GM08714 (cell line): ENCODE measurements at regions not wholly inside any gene's neighbourhood (a gene's known extent, or its start where the extent isn't known, plus 50 kb on each side); places are given as distances from the start of the nearest gene placed in this dataset.
"Not testable (repeated sequence)": the region's sequence is repeated elsewhere in the genome, so short reads cannot be mapped to it uniquely, and the experiment has no call there.

Experiments
- H3K4me3 ChIP-seq: fragments of 200-500 bp; sonication (Bioruptor generic); 2 replicates; pipeline ENCODE4 v1.5.1; 2014; ENCODE audit warnings: mild to moderate bottlenecking, low read length, inconsistent platforms
- ZNF274 ChIP-seq: IDR thresholded peaks from 2 replicates; pipeline ENCODE4 v1.6.1; 2012; ENCODE audit warnings: mild to moderate bottlenecking, low read depth, low read length

GRCh38 chrX:40835526-40835925 is 100.2 kb upstream of the MED14 start:
- TF ChIP-seq ZNF274 = no peak
- no peak overlapping the region for H3K4me3 ChIP-seq

DNA sequence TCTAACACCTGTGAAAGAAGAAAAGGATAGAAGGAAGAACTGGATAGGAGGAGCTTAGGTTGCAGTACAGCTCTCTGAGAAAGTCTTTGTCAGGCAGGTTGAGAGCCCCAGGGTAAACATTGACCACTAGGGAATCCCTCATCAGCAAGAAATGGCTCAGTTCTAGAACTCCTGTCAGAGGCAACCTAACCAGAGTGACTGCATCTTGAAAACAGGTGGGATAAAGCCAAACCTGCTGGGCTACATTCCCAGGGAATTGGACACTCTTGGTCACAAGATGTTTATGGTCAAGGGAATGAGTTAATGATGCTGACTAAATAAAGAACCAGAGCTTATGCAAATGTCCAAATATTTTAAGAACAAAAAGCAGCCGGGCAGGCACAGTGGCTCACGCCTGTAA is 108.3 kb upstream of the MED14 start:
- TF ChIP-seq ZNF274 = no peak

GRCh38 chrX:40844471-40844870 is 109.1 kb upstream of the MED14 start:
- no peak overlapping the region for H3K4me3 ChIP-seq

More for the DNA sequence above, 108.3 kb upstream of the MED14 start:
- H3K4me3 ChIP-seq = no peak overlapping the region

DNA sequence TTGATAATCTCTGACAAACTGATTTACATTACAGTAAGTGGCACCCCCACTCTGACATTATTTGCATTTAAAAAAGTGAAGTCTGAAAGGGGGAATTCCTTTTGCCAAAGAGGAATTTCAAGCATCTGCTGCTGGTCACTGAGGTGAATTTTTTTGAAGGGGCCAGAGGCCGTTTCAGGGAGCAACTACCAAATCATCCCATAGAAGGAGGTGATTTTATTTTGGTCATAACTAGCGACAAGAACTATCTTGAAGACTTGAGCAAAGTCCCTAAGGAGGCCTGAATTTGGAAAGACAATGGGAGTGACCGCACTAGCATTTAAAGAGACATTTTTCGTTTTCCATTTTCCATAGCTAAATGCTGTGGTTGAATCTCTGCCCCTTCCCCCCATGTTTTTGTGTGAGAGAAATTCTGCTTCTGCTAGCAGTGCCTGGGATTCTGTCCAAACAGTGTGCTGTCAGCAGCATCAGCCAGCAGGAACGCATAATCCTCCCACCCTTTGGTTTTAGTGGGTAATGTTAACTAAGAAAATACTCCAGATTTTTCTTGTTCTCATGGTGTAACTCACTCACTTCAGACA is 110.1 kb upstream of the MED14 start:
- no peak for TF ChIP-seq ZNF274
- no peak overlapping the region for H3K4me3 ChIP-seq

More at GRCh38 chrX:40844471-40844870, 109.1 kb upstream of the MED14 start:
- no peak for TF ChIP-seq ZNF274

- H3K4me3 ChIP-seq = no peak overlapping the region
- no peak for TF ChIP-seq ZNF274
Observed at GRCh38 chrX:40849906-40850823, 114.8 kb upstream of the MED14 start.

- H3K4me3 ChIP-seq = no peak overlapping the region
Observed at GRCh38 chrX:40852586-40852985, 117.2 kb upstream of the MED14 start.

DNA sequence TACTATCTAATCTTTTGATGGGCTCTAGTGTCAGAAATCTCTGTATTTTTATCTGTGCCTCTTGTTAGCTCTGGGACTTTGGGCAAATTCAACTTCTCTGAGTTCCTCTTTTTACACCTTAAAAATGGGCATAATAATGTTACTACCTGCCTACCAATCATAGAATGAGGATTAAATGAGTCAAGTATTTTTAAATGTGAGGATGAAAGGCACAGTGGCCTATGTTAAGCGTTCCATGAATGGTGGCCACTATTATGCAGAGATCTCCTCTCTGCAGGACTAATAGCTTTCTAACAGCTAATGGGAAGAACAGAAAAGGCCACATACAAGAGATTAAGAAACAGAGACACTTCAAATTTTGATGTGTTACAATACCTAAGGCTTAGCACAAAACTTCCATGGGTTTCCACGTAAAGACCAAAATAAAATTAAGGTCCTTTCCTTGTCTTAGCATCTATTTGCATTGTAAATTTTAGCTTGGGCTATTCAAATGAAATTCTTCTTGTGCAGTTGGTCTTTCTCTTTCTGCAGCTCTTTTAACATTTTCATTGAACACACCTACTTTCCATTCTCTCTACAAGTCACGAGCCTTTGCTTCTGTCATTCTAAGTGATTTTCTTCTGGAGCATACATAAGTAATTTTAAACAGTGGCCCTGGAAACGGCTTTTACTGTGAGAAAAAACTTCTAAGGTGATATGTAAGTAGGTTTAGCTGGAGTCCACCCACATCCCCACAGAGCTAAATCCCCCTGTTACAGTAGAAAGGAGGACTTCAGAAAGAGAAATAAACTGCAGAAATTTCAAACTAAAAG is 117.9 kb upstream of the MED14 start:
- no peak overlapping the region for H3K4me3 ChIP-seq
- no peak for TF ChIP-seq ZNF274

More at GRCh38 chrX:40852586-40852985, 117.2 kb upstream of the MED14 start:
- no peak for TF ChIP-seq ZNF274

DNA sequence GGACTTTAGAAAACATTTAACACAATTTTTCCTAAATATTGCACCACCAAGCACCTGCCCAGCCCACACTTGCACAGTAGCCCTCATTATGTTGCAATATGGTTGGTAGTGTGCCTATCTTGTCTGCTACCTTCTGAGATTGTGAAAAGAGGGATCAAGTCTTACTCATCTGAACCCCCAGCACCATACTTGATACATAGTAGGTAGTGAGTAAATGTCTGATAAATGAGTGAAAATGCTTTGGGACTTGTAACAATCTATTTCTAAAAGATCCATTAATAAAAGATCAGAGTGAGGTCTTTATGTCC is 118.4 kb upstream of the MED14 start:
- no peak for TF ChIP-seq ZNF274
- H3K4me3 ChIP-seq = no peak overlapping the region

DNA sequence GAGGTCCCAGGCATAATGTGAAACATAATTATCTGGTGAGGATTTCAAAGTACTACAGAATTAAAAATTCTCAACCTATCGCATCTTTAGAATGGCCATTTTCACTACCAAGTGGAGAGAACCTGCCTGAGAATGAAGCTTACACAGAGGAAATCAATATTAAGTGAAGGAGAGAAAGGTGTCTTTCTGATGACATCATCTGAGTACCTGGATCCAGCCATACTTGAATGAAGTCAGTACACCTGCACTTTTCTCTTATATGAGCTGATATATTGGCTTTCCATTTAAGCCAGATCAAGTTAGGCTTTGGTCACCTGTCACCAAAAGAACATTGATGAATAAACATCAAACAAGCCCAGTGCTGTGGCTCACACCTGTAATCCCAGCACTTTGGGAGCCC is 118.9 kb upstream of the MED14 start:
- no peak for TF ChIP-seq ZNF274
- H3K4me3 ChIP-seq = no peak overlapping the region

GRCh38 chrX:40855411-40855810 is 120.1 kb upstream of the MED14 start:
- no peak overlapping the region for H3K4me3 ChIP-seq
- no peak for TF ChIP-seq ZNF274

DNA sequence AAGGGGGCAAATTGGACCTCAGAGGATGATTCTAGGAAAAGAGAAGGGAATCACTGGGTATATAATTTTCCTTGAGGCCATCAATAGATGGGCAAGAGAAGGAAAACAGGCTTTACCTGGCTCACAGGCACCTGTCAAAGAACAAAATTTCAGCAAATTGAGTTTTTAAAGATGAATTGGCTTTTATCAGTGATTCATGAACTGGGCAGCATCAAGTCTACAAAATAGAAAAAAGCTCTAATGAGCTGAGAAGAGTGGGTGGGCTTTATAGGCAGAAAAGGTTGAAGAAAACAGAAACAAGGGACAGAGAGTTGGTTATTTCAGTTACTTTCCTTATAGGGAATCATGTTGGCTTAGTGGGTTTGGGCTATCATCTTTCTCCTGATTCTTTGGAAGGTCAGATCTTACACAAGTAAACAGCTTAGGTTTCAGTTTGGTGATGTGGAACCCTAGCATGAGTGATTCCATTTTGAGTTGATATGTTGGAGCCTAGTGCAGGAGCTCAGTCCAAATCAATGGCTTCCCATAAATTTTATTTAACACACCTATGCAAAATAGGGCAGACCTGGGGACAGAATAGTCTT is 120.7 kb upstream of the MED14 start:
- no peak for TF ChIP-seq ZNF274
- H3K4me3 ChIP-seq = no peak overlapping the region

- H3K4me3 ChIP-seq = not testable (repeated sequence)
Observed at GRCh38 chrX:40861952-40862554, 126.7 kb upstream of the MED14 start.

DNA sequence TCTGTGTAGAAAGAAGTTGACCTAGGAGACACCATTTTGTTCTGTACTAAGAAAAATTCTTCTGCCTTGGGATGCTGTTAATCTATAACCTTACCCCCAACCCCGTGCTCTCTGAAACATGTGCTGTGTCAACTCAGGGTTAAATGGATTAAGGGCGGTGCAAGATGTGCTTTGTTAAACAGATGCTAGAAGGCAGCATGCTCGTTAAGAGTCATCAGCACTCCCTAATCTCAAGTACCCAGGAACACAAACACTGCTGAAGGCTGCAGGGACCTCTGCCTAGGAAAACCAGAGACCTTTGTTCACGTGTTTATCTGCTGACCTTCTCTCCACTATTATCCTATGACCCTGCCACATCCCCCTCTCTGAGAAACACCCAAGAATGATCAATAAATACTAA is 127.9 kb upstream of the MED14 start:
- not testable (repeated sequence) for H3K4me3 ChIP-seq

DNA sequence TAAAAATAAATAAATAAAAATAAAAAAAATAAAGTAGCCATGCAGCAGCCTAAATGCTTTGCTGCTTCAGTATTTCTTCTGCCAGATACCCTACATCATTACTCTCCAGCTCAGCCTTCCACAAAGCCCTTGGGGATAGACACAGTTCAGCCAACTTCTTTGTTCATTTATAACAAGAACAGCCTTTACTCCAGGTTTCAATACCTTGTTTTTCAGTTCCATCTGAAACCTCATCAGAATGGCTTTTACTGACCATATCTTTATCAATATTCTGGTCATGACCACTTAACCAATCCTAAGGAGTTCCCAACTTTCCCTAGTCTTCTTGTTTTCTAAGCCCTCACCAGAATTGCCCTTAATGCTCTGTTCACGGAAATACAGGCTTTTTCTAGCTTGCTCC is 128.3 kb upstream of the MED14 start:
- TF ChIP-seq ZNF274 = no peak

More for the DNA sequence above, 128.3 kb upstream of the MED14 start:
- no peak overlapping the region for H3K4me3 ChIP-seq
